Fibroblast of lung (primary cell): ENCODE measurements at regions not wholly inside any gene's neighbourhood (a gene's known extent, or its start where the extent isn't known, plus 50 kb on each side); places are given as distances from the start of the nearest gene placed in this dataset.

ENCODE experiments used
- DNase-seq, 2 donors: peaks; one replicate each; pipeline versions ENCODE4 v3.0.0 to v3.0.0-alpha.2; 2010; ENCODE audit warnings: low read depth in 2 of 2
- H2AFZ ChIP-seq: 2 replicates; pipeline ENCODE4 v1.5.1; 2012; ENCODE audit warnings: low read length, control low read depth, inconsistent platforms
- H3K27ac ChIP-seq: 2 replicates; pipeline ENCODE4 v1.5.1; 2011; ENCODE audit warnings: low read length, control low read depth; ENCODE audit not compliant: insufficient read depth
- H3K27me3 ChIP-seq: 2 replicates; pipeline ENCODE4 v1.5.1; 2011; ENCODE audit warnings: mild to moderate bottlenecking, low read length; ENCODE audit not compliant: control insufficient read depth, insufficient read depth
- H3K36me3 ChIP-seq: 2 replicates; pipeline ENCODE4 v1.5.1; 2011; ENCODE audit warnings: low read length; ENCODE audit not compliant: control insufficient read depth, insufficient read depth
- H3K4me1 ChIP-seq: 2 replicates; pipeline ENCODE4 v1.5.1; 2011; ENCODE audit warnings: low read length; ENCODE audit not compliant: control insufficient read depth, insufficient read depth; ENCODE audit errors: extremely low read depth
- H3K4me2 ChIP-seq: 2 replicates; pipeline ENCODE4 v1.5.1; 2011; ENCODE audit warnings: low read length, control low read depth; ENCODE audit not compliant: insufficient read depth; ENCODE audit errors: extremely low read depth
- H3K4me3 ChIP-seq, 4 experiments: fragments of 200-600 bp in 1 of 4; sonication (generic) in 1 of 4; replicated peaks in 1 of 4; 2 replicates each; pipeline ENCODE4 v1.5.1; 2011 to 2016; ENCODE audit warnings: low read length in 4 of 4, low read depth in 3 of 4, mild to moderate bottlenecking in 3 of 4, control low read depth in 2 of 4, inconsistent platforms in 1 of 4, mixed read lengths in 1 of 4; ENCODE audit not compliant: insufficient read depth in 1 of 4; ENCODE audit errors: control extremely low read depth in 1 of 4
- H3K79me2 ChIP-seq: 2 replicates; pipeline ENCODE4 v1.5.1; 2012; ENCODE audit warnings: mild to moderate bottlenecking, low read length, inconsistent platforms; ENCODE audit not compliant: control insufficient read depth, insufficient read depth
- H3K9ac ChIP-seq: 2 replicates; pipeline ENCODE4 v1.5.1; 2011; ENCODE audit warnings: mild to moderate bottlenecking, low read length, control low read depth; ENCODE audit not compliant: insufficient read depth
- H3K9me3 ChIP-seq: 2 replicates; pipeline ENCODE4 v1.5.1; 2012; ENCODE audit warnings: low read depth, low read length; ENCODE audit not compliant: control insufficient read depth, insufficient read depth
- H4K20me1 ChIP-seq: 2 replicates; pipeline ENCODE4 v1.5.1; 2011; ENCODE audit warnings: low read length; ENCODE audit not compliant: control insufficient read depth, insufficient read depth; ENCODE audit errors: extremely low read depth
- EZH2 ChIP-seq: IDR thresholded peaks from 2 replicates; pipeline ENCODE4 v1.5.1; 2012; ENCODE audit warnings: low read length, control low read depth, mild to moderate bottlenecking; ENCODE audit errors: missing control alignments
- TF ChIP-seq, protein P1 (sequence below), 2 donors: IDR thresholded peaks in 1 of 2; conservative IDR thresholded peaks in 1 of 2; 1 replicate in 1 of 2; 2 replicates in 1 of 2; pipeline ENCODE4 v1.5.1; 2011 to 2012; ENCODE audit warnings: low read length in 2 of 2, control low read depth in 1 of 2, inconsistent platforms in 1 of 2, low read depth in 1 of 2, mild to moderate bottlenecking in 1 of 2

DNA sequence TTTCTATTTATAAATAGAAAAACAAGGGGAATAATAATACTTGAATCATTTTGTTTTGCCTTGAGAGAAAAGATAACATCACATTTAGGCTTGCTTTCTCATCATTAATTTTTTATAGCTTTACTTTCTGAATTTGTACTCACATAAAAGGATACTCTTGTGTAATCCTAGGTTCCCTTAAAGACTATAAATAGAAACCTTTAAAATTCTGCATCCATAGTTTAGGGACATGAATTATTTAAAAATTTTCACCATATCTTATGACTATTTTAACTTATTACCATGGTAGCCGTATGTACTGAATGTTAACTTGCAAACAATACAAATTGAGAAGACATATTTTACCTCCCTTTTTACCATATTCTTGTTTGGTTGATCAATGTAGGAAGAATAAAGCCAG, 143.5 kb upstream of the CWC22 start:
- Histone ChIP-seq H3K36me3 (no peaks in the 10 kb centered on the region), H4K20me1 (no peaks in the 10 kb centered on the region), H3K79me2 (no peaks in the 10 kb centered on the region), H3K4me1 (no peaks in the 10 kb centered on the region), H2AFZ (no peak overlapping the region), H3K4me3 (no peak overlapping the region), H3K27me3 (no peaks in the 10 kb centered on the region), H3K9me3 (no peaks in the 10 kb centered on the region), H3K4me2 (no peak overlapping the region), H3K9ac (no peak overlapping the region), H3K27ac (no peak overlapping the region)
- DNase-seq: no peak
- TF ChIP-seq, protein P1, sequence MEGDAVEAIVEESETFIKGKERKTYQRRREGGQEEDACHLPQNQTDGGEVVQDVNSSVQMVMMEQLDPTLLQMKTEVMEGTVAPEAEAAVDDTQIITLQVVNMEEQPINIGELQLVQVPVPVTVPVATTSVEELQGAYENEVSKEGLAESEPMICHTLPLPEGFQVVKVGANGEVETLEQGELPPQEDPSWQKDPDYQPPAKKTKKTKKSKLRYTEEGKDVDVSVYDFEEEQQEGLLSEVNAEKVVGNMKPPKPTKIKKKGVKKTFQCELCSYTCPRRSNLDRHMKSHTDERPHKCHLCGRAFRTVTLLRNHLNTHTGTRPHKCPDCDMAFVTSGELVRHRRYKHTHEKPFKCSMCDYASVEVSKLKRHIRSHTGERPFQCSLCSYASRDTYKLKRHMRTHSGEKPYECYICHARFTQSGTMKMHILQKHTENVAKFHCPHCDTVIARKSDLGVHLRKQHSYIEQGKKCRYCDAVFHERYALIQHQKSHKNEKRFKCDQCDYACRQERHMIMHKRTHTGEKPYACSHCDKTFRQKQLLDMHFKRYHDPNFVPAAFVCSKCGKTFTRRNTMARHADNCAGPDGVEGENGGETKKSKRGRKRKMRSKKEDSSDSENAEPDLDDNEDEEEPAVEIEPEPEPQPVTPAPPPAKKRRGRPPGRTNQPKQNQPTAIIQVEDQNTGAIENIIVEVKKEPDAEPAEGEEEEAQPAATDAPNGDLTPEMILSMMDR (conservative IDR thresholded peaks at IDR 0.05 in 1 of 2, IDR thresholded peaks at IDR 0.05 in 1 of 2; ENCODE audit: low read depth in 1 of 2, low read length in 2 of 2): no peak
- TF ChIP-seq EZH2: no peak

DNA sequence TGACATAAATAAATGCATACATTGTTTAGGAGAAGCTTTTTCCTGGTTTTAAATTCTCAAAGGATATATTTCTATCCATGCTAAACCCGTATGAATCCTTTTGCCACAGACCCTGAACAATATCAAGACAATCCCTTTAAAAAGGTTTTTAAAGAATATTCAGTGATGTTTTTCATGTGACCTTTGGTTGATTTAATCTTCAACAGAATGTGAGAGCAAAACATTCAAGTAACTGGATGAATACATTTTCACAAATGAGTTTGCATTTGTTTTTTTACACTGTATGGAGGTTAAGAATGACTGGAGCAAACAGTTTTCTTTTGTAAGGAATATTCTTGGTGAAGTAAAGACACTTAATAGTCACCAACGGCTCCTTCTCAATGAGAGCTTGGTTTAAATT, 139.4 kb upstream of the CWC22 start:
- Histone ChIP-seq H4K20me1 (no peaks in the 10 kb centered on the region), H2AFZ (no peak overlapping the region), H3K27me3 (no peaks in the 10 kb centered on the region), H3K9me3 (no peaks in the 10 kb centered on the region), H3K36me3 (no peaks in the 10 kb centered on the region), H3K27ac (no peak overlapping the region), H3K4me2 (no peak overlapping the region), H3K9ac (no peak overlapping the region), H3K4me1 (no peaks in the 10 kb centered on the region), H3K79me2 (no peaks in the 10 kb centered on the region), H3K4me3 (no peak overlapping the region)
- TF ChIP-seq, protein P1 (conservative IDR thresholded peaks at IDR 0.05 in 1 of 2, IDR thresholded peaks at IDR 0.05 in 1 of 2; ENCODE audit: low read depth in 1 of 2, low read length in 2 of 2): no peak
- no peak for TF ChIP-seq EZH2
- DNase-seq: no peak

DNA sequence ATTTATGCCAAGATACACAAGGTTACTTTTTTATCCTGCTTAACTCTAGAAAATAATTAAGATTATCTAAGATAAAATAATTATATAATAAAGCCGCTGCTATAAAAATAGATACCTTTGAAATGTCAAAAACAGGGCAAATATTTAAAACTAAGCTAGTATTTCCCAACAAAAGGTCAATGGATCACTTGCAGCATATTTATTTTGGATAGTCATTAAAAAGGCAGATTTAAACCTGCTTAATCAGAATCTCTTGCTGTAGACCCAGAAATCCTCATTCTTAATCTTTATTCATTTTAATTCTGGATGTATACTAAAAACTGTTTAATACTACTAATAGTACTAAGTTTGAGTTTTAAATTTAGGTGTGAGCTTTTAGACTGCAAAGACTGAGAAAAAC, 139.0 kb upstream of the CWC22 start:
- H3K79me2 ChIP-seq: no peaks in the 10 kb centered on the region
- no peaks in the 10 kb centered on the region for H3K4me1 ChIP-seq
- no peak overlapping the region for H3K9ac ChIP-seq
- no peak for DNase-seq
- H4K20me1 ChIP-seq: no peaks in the 10 kb centered on the region
- no peak overlapping the region for H3K4me2 ChIP-seq
- no peaks in the 10 kb centered on the region for H3K9me3 ChIP-seq
- H3K27me3 ChIP-seq: no peaks in the 10 kb centered on the region
- no peak overlapping the region for H3K27ac ChIP-seq
- H3K4me3 ChIP-seq: no peak overlapping the region
- no peak for TF ChIP-seq EZH2
- TF ChIP-seq, protein P1 (conservative IDR thresholded peaks at IDR 0.05 in 1 of 2, IDR thresholded peaks at IDR 0.05 in 1 of 2; ENCODE audit: low read depth in 1 of 2, low read length in 2 of 2): no peak
- H3K36me3 ChIP-seq: no peaks in the 10 kb centered on the region
- H2AFZ ChIP-seq: no peak overlapping the region
